Ovary (tissue), 3 donors: ENCODE measurements at regions not wholly inside any gene's neighbourhood (a gene's known extent, or its start where the extent isn't known, plus 50 kb on each side); places are given as distances from the start of the nearest gene placed in this dataset.

Experiments used
- CTCF ChIP-seq, 3 donors: fragments of 450-650 bp in 2 of 3; fragments of 200-600 bp in 1 of 3; IDR thresholded peaks; one replicate each; pipeline versions ENCODE4 v1.5.1 to v1.8.0; 2016 to 2022; ENCODE audit warnings: antibody characterized with exemption in 3 of 3, mild to moderate bottlenecking in 1 of 3
- EP300 ChIP-seq: sonication (generic); formaldehyde crosslinking; IDR thresholded peaks from one replicate; pipeline ENCODE4 v1.6.1; 2017; ENCODE audit warnings: antibody characterized with exemption
- donor health status: DM: no; HTN: no; CAD: no.

DNA sequence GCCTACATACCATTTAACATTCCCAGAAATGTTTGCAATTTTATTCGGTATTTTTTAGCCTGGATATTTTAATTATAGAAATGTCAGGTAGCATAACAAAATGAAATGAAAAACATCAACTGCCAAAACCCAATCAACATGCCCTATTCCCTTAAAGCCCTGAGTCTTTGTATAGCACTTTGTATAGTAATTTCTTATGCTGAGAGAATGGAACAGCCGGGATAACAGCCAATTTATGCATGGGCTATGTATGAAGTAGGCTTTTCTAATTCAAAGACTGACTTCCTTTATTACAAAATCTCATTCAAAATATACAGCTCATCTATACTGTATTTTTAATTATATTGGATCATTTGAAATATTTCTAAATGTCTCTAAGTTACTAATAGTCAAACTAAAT, 513.0 kb upstream of the NAALADL2 start:
- TF ChIP-seq CTCF (IDR thresholded peaks at IDR 0.05), result no peak
- TF ChIP-seq EP300, result no peak
